Muscle layer of duodenum (tissue), 2 donors: ENCODE measurements at regions not wholly inside any gene's neighbourhood (a gene's known extent, or its start where the extent isn't known, plus 50 kb on each side); places are given as distances from the start of the nearest gene placed in this dataset.

ENCODE experiments used
- H3K27ac ChIP-seq: one replicate; pipeline ENCODE4 v1.7.0; 2013; ENCODE audit warnings: mild to moderate bottlenecking, low read length
- H3K27me3 ChIP-seq: one replicate; pipeline ENCODE4 v1.7.0; 2013; ENCODE audit warnings: low read depth, mild to moderate bottlenecking, control low read depth, low read length
- H3K36me3 ChIP-seq, 2 donors: one replicate each; pipeline ENCODE4 v1.7.0; 2013; ENCODE audit warnings: low read length in 2 of 2, control low read depth in 1 of 2, mild to moderate bottlenecking in 1 of 2; ENCODE audit not compliant: insufficient read depth in 2 of 2, control insufficient read depth in 1 of 2
- H3K4me1 ChIP-seq, 2 donors: one replicate each; pipeline ENCODE4 v1.7.0; 2013; ENCODE audit warnings: low read length in 2 of 2, mild to moderate bottlenecking in 2 of 2, control low read depth in 1 of 2, moderate library complexity in 1 of 2; ENCODE audit not compliant: insufficient read depth in 2 of 2, control insufficient read depth in 1 of 2
- H3K4me3 ChIP-seq, 2 donors: one replicate each; pipeline ENCODE4 v1.7.0; 2013; ENCODE audit warnings: low read length in 2 of 2, low read depth in 1 of 2, mild to moderate bottlenecking in 1 of 2
- H3K9me3 ChIP-seq, 2 donors: one replicate each; pipeline ENCODE4 v1.7.0; 2013; ENCODE audit warnings: low read length in 2 of 2, control low read depth in 1 of 2, mild to moderate bottlenecking in 1 of 2; ENCODE audit not compliant: control insufficient read depth in 1 of 2
- donor health status: healthy.

GRCh38 chr14:104499784-104500760 is 79.5 kb upstream of the C14orf180 start:
- Histone ChIP-seq H3K4me1 (no peaks in the 10 kb centered on the region), H3K9me3 (peaks cover under 1 to 29% of the 10 kb centered on the region in 2 donors), H3K27ac (no peak overlapping the region), H3K27me3 (no peaks in the 10 kb centered on the region), H3K4me3 (no peak overlapping the region), H3K36me3 (no peaks in the 10 kb centered on the region)

DNA sequence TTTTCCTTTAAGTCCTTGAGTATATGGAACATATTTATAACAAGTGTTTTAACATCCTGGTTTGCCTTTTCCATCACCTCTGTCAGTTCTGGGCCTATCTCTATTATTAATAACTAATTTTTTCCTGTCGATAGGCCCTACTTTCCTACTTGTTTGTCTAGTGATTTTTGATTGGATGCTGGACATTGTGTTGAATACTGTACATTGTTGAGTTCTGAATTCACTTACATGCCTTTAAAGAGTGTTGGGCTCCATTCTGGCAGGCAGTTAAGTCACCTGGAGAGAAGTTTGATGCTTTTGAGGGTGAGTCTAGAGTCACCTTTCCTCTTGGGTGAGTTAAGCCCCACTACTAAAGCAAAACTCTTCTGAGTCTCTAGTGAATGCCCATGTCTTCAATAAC is 77.5 kb upstream of the C14orf180 start:
- H3K27ac ChIP-seq, result no peak overlapping the region
- H3K4me1 ChIP-seq, result no peaks in the 10 kb centered on the region
- H3K36me3 ChIP-seq, result no peaks in the 10 kb centered on the region
- no peaks in the 10 kb centered on the region for H3K27me3 ChIP-seq
- no peak overlapping the region for H3K4me3 ChIP-seq
- H3K9me3 ChIP-seq, result peaks cover 0 to 22% of the 10 kb centered on the region in 2 donors

GRCh38 chr14:104503691-104504090 is 75.9 kb upstream of the C14orf180 start:
- Histone ChIP-seq H3K36me3 (no peaks in the 10 kb centered on the region), H3K9me3 (peaks cover 4 to 33% of the 10 kb centered on the region in 2 donors), H3K4me1 (no peaks in the 10 kb centered on the region), H3K27ac (no peak overlapping the region), H3K27me3 (no peaks in the 10 kb centered on the region), H3K4me3 (no peak overlapping the region)

- Histone ChIP-seq H3K4me3 (no peak overlapping the region), H3K36me3 (no peaks in the 10 kb centered on the region), H3K4me1 (no peaks in the 10 kb centered on the region), H3K9me3 (peaks cover 4 to 33% of the 10 kb centered on the region in 2 donors), H3K27me3 (no peaks in the 10 kb centered on the region), H3K27ac (no peak overlapping the region)
Observed at GRCh38 chr14:104504172-104504735, 75.3 kb upstream of the C14orf180 start.

GRCh38 chr14:104505085-104506074 is 74.2 kb upstream of the C14orf180 start:
- H3K4me3 ChIP-seq, result no peak overlapping the region
- no peaks in the 10 kb centered on the region for H3K4me1 ChIP-seq
- no peak overlapping the region for H3K27ac ChIP-seq
- peaks cover 4 to 33% of the 10 kb centered on the region in 2 donors for H3K9me3 ChIP-seq
- H3K36me3 ChIP-seq, result no peaks in the 10 kb centered on the region
- no peaks in the 10 kb centered on the region for H3K27me3 ChIP-seq

- Histone ChIP-seq H3K27me3 (no peaks in the 10 kb centered on the region), H3K9me3 (peaks cover 4 to 25% of the 10 kb centered on the region in 2 donors), H3K36me3 (no peaks in the 10 kb centered on the region), H3K4me3 (no peak overlapping the region), H3K4me1 (no peaks in the 10 kb centered on the region), H3K27ac (no peak overlapping the region)
Observed at GRCh38 chr14:104506461-104507253, 72.9 kb upstream of the C14orf180 start.

GRCh38 chr14:104507443-104507842 is 72.1 kb upstream of the C14orf180 start:
- Histone ChIP-seq H3K9me3 (peaks cover 4 to 17% of the 10 kb centered on the region in 2 donors), H3K36me3 (no peaks in the 10 kb centered on the region)

DNA sequence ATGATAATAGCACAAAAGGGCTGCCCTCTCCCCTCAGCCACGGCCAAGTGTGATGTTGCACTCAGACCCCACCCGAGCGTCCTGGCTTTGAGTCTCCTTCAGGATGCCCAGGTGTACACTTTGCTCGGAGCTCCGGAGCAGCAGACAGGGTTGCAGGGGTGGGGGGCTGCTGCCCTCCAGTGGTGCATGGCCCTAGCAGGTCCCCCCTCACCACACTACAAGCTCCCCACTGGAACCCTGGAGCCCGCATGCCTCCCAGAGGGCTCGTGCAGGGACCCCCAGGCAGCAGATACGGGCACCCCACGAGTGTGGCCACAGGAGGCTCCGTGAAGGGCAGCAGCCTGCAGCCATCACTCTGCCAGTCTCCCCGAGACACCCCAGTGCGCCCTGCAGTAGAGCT is 69.9 kb upstream of the C14orf180 start:
- no peaks in the 10 kb centered on the region for H3K4me1 ChIP-seq
- no peaks in the 10 kb centered on the region for H3K27me3 ChIP-seq

More at GRCh38 chr14:104507443-104507842, 72.1 kb upstream of the C14orf180 start:
- H3K27me3 ChIP-seq, result no peaks in the 10 kb centered on the region
- H3K4me3 ChIP-seq, result no peak overlapping the region
- no peaks in the 10 kb centered on the region for H3K4me1 ChIP-seq
- no peak overlapping the region for H3K27ac ChIP-seq

GRCh38 chr14:104510216-104510615 is 69.3 kb upstream of the C14orf180 start:
- Histone ChIP-seq H3K9me3 (peaks cover 4 to 11% of the 10 kb centered on the region in 2 donors), H3K27me3 (no peaks in the 10 kb centered on the region), H3K36me3 (no peaks in the 10 kb centered on the region), H3K27ac (no peak overlapping the region), H3K4me3 (no peak overlapping the region), H3K4me1 (no peaks in the 10 kb centered on the region)

More for the DNA sequence above, 69.9 kb upstream of the C14orf180 start:
- no peak overlapping the region for H3K27ac ChIP-seq
- H3K4me3 ChIP-seq, result no peak overlapping the region
- no peaks in the 10 kb centered on the region for H3K36me3 ChIP-seq
- H3K9me3 ChIP-seq, result peaks cover 4 to 11% of the 10 kb centered on the region in 2 donors

DNA sequence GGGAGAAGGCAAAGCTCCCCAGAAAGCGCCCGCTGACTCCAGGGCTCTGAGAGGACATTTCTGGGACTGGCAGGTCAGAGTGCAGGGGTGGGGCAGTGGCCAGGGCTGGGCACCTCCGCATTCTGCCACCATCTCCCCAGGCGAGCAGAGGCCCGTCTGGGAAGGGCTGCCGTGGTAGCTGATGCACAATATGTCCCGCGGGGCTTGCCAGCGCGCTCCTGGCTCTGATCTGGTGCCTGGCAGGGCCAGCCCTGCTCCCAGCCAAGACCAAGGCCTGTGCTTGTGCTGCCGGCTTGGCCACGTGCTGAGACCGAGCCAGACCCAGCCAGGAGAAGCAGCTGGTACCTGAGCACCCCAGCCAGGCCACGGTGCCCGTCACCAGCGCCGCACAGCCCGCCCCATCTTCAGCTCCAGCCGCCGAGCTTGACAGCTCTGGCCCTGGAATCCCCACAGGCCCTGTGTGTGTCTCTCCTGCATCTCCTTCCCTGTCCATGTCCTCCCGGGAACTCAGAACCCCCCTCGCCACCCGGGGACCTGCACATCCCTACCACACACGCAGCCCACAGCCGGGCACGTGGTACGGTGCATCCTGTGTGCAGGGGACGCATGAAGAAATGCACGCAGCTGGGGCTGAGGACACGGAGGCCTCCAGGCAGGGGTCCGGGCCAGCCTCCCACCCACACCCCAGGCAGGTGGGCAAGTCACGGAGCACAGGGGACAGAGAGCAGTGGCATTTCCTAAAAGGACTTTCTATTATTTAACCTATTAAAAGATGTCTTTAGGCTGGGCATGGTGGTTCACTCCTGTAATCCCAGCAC is 68.6 kb upstream of the C14orf180 start:
- Histone ChIP-seq H3K36me3 (no peaks in the 10 kb centered on the region), H3K9me3 (peaks cover 4 to 12% of the 10 kb centered on the region in 2 donors), H3K27me3 (no peaks in the 10 kb centered on the region), H3K27ac (no peak overlapping the region), H3K4me3 (no peak overlapping the region), H3K4me1 (no peaks in the 10 kb centered on the region)
